Urothelium cell line (cell line): ENCODE measurements at regions not wholly inside any gene's neighbourhood (a gene's known extent, or its start where the extent isn't known, plus 50 kb on each side); places are given as distances from the start of the nearest gene placed in this dataset.

Source experiments
- DNase-seq: peaks from one replicate; pipeline ENCODE4 v3.0.0; 2011; ENCODE audit warnings: low spot score, mixed read lengths
- FAIRE-seq: peaks from 2 replicates; lab custom pipeline; 2011; peaks lifted over from hg19 to GRCh38; lab: Jason Lieb, UNC

DNA sequence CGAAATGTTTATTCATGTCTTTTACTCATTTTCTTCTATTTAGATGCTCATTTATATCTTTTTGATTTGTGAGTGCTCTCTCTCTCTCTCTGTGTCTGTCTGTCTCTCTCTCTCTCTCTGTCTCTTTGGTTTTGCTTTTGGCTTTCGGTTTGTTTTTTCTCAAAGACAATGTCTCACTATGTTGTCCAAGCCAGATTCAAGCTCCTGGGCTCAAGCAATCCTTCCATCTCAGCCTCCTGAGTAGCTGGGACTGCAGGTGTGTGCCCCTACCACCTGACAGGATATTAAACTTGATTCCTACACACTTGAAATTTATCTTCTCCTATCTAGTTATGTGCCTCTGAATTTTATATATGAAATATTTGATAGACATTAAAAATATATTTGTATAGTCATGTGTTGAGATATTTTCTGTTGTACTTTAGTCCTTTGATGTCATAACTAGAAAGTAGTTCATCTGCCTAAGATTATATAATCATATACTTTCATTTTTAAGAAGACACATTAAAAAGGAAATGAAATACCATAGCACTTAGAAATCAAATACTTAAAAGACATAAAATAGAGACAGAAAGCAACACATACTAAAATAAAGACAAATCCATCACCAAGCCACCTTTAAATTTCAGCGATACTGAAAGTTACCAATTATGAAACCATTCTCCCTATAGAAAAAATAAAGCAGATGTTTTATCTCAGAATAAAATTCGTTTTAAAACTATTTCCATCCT lies 68.1 kb upstream of the SFMBT2 start:
- FAIRE-seq: no peak

DNA sequence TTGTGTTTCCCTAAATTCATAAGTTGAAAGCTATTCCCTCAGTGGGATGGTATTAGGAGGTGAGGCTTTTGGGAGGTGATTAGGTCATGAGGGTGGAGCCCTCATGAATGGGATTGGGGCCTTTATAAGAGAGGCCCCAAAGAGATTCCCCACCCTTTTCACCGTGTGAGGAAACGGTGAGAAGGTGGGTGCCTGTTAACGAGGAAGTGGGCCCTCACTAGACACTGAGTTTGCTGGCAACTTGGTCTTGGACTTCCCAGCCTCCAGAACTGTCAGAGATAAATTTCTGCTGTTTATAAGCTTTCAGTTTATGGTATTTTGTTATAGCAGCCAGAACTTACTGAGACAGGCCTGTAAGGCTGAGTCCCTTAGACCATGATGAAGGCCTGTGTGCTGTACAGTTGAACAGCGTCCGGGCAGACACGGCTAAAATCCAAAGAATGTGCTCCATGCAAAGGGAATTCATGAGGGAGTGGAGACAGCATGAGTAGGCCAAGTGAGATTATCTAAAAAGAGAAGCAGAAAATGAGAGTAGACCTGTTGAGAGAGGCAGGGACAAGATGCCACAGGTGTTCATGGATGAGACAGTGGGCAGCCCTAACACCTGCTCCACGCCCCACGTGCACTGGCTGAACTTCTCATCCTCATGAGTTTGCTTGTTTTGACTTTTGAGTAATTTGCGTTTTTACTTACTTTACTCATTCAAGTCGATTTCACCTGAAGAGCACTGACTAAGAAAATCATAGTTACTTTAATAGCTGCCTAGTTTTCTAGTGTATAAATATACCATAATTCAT lies 66.9 kb upstream of the SFMBT2 start:
- DNase-seq: no peak
- no peak for FAIRE-seq

More for the DNA sequence above, 68.1 kb upstream of the SFMBT2 start:
- no peak for DNase-seq

DNA sequence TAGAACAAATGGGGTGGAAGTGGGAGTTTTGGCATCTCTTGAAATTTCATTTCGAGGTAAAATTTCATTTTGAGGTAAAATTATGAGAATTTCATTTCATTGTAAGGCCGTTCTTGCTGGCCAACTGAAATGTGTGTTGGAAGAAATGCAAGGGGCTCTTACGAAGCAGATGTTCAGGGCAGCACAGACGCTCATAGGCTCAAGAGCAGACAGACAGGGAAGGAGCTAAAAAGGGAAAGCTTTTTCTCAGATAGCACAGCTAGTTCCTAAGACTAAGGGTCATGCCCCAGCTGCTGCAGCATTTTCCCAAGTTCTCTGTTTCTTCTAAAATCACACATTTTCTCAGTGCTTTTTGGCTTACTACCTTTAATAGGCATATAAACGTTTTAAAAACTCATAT lies 65.1 kb upstream of the SFMBT2 start:
- no peak for DNase-seq
- no peak for FAIRE-seq

GRCh38 chr10:7475046-7475911 lies 64.4 kb upstream of the SFMBT2 start:
- FAIRE-seq (no peak), DNase-seq (no peak)

DNA sequence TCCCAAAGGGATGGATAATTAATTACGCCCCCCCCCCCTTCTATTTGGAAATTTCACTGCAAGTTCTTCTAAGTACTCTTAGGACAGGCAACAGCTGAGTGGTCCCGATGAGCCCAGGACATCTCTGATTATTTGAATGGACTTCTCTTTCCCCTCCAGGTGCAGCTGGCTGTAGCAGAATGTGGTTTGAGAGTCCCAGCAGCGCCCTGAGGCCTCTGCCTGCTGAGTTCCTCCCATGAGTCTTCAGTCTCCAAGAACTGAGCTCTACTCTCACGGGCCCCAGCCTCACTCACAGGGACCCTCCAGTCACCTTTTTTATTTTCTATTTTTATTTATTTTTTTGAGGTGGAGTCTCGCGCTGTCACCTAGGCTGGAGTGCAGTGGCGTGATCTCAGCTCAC lies 63.6 kb upstream of the SFMBT2 start:
- DNase-seq (no peak), FAIRE-seq (no peak)

DNA sequence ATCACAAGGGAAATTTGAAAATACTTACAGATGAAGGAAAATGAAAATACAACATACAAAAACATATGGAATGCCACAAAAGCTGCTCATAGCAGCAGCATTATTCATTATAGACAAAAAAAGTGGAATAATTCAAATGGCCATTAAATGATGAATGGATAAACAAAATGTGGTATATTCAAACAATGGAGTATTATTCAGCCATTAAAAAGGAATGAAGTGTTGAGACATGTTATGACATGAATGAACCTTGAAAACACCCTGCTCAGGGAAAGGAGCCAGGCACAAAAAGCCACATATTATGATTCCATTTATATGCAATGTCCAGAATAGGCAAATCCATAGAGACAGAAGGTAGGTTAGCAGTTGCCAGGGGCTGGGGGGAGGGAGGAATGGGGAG lies 62.6 kb upstream of the SFMBT2 start:
- DNase-seq: no peak
- FAIRE-seq: no peak

GRCh38 chr10:7471720-7472367 lies 61.0 kb upstream of the SFMBT2 start:
- FAIRE-seq (no peak), DNase-seq (no peak)

GRCh38 chr10:7470371-7470770 lies 59.5 kb upstream of the SFMBT2 start:
- no peak for DNase-seq
- FAIRE-seq: no peak

DNA sequence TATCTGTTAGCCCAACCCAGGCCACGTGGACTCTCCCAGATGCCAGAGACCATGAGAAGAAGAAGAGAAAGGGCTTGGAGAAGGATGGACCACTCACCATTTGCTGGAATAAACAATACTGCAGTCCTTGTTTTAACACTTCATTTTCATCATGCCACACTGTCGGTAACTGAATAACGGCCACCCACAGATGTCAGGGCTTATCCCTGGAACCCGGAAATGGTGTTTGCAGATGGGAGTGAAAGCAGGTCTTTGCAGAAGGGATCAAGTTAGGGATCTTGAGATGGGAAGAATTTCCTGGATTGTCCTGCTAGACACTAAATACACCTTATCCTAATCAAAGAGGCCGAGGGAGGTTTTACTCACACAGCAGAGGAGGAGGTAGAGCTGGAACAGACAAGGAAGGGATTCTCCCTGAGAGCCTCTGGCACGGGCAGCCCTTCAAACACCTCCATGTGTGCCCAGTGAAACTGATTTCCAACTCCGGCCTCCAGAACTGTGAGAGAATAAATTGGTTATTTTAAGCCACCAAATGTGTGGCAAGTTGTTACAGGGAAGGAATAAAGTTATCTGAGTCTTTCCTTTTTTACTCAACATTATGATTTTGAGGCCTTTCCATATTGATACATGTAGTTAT lies 56.3 kb upstream of the SFMBT2 start:
- DNase-seq (no peak), FAIRE-seq (no peak)

DNA sequence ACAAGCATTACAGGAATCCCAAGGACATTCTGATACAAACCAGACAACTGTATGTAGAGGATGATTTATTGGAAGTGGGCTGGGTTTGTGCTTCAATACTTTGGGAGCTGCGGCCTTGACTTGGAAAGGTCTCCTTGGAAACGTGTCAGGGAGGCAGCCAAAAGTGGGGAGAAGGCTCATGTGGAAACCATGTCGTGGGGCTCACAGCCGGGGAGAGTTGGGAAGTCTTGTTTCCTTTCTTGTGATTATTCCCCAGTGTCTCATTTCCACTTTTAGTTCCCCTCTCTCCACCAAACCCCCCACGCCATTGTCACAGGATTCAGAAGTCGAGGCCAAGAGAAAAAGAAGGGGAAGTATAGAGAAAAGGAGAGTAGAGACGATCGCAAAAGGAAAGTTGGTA lies 53.9 kb upstream of the SFMBT2 start:
- FAIRE-seq: no peak
- no peak for DNase-seq
